Hepatocyte (in vitro differentiated cells): ENCODE measurements at regions not wholly inside any gene's neighbourhood (a gene's known extent, or its start where the extent isn't known, plus 50 kb on each side); places are given as distances from the start of the nearest gene placed in this dataset.

ENCODE experiments used
- DNase-seq: peaks from one replicate; pipeline ENCODE4 v3.0.0-alpha.2; 2016; ENCODE audit warnings: low spot score
- H2AFZ ChIP-seq: fragments of 200-600 bp; sonication (generic); 2 replicates; pipeline ENCODE4 v1.6.0; 2016; ENCODE audit warnings: antibody characterized with exemption, mild to moderate bottlenecking
- H3K27ac ChIP-seq: fragments of 200-600 bp; sonication (generic); 2 replicates; pipeline ENCODE4 v1.5.1; 2016; ENCODE audit warnings: mild to moderate bottlenecking
- H3K27me3 ChIP-seq: fragments of 200-600 bp; sonication (generic); 2 replicates; pipeline ENCODE4 v1.6.1; 2016
- H3K36me3 ChIP-seq: fragments of 200-600 bp; sonication (generic); replicated peaks from 2 replicates; pipeline ENCODE4 v1.5.1; 2016; ENCODE audit warnings: low read depth; ENCODE audit not compliant: insufficient read depth
- H3K4me1 ChIP-seq: fragments of 200-600 bp; sonication (generic); 2 replicates; pipeline ENCODE4 v1.5.1; 2016; ENCODE audit warnings: mild to moderate bottlenecking, moderate library complexity; ENCODE audit not compliant: insufficient read depth
- H3K4me2 ChIP-seq: fragments of 200-600 bp; sonication (generic); 2 replicates; pipeline ENCODE4 v1.6.0; 2016
- H3K4me3 ChIP-seq: fragments of 200-600 bp; sonication (generic); 2 replicates; pipeline ENCODE4 v1.5.1; 2016; ENCODE audit warnings: mild to moderate bottlenecking
- H3K79me2 ChIP-seq: fragments of 200-600 bp; sonication (generic); 2 replicates; pipeline ENCODE4 v1.6.0; 2017; ENCODE audit warnings: mild to moderate bottlenecking
- H3K9me2 ChIP-seq: fragments of 200-600 bp; sonication (generic); replicated peaks from 2 replicates; pipeline ENCODE4 v1.6.0; 2017; ENCODE audit warnings: mild to moderate bottlenecking; ENCODE audit not compliant: insufficient read depth
- H3K9me3 ChIP-seq: fragments of 200-600 bp; sonication (generic); 2 replicates; pipeline ENCODE4 v1.5.1; 2016; ENCODE audit warnings: low read depth, mild to moderate bottlenecking
- H4K20me1 ChIP-seq: fragments of 200-600 bp; sonication (generic); 2 replicates; pipeline ENCODE4 v1.6.0; 2016; ENCODE audit warnings: mild to moderate bottlenecking; ENCODE audit not compliant: insufficient read depth, poor library complexity, severe bottlenecking
- CTCF ChIP-seq: fragments of 200-600 bp; sonication (generic); IDR thresholded peaks from 2 replicates; pipeline ENCODE4 v1.5.1; 2016; ENCODE audit warnings: antibody characterized with exemption, mild to moderate bottlenecking; ENCODE audit not compliant: poor library complexity
- EZH2 ChIP-seq: fragments of 200-600 bp; sonication (generic); IDR thresholded peaks from 2 replicates; pipeline ENCODE4 v1.6.1; 2016; ENCODE audit warnings: antibody characterized with exemption, mild to moderate bottlenecking, borderline replicate concordance
- EZH2phosphoT487 ChIP-seq: fragments of 200-600 bp; sonication (generic); IDR thresholded peaks from one replicate; pipeline ENCODE4 v1.6.1; 2018; ENCODE audit warnings: antibody characterized with exemption, mild to moderate bottlenecking, low read depth, moderate library complexity; ENCODE audit not compliant: unreplicated experiment, severe bottlenecking
- WGBS: methylation state at CpG from one replicate; pipeline ENCODE4 v1.1.6; 2016; ENCODE audit warnings: low lambda C conversion rate; ENCODE audit errors: missing lambda C conversion rate; 5-methylcytosine and 5-hydroxymethylcytosine counted together

- Histone ChIP-seq H3K4me1 (no peaks in the 10 kb centered on the region), H3K4me3 (no peak overlapping the region), H3K4me2 (no peak overlapping the region), H3K27ac (no peak overlapping the region), H3K27me3 (no peaks in the 10 kb centered on the region), H2AFZ (no peak overlapping the region), H3K9me3 (no peaks in the 10 kb centered on the region), H3K79me2 (no peaks in the 10 kb centered on the region), H3K36me3 (no peaks in the 10 kb centered on the region), H4K20me1 (no peaks in the 10 kb centered on the region), H3K9me2 (no peaks in the 10 kb centered on the region)
- DNase-seq: no peak
- no peak for TF ChIP-seq EZH2
- no peak for TF ChIP-seq CTCF
- no peak for TF ChIP-seq EZH2phosphoT487
- 100% methylated on average over 4 of the region's 4 CpGs for WGBS
Observed at GRCh38 chr13:76820759-76821158, 65.4 kb downstream of the KCTD12 start.

GRCh38 chr13:76816394-76816793 lies 69.8 kb downstream of the KCTD12 start:
- Histone ChIP-seq H3K4me1 (no peaks in the 10 kb centered on the region), H3K36me3 (no peaks in the 10 kb centered on the region), H3K4me2 (no peak overlapping the region), H3K27me3 (no peaks in the 10 kb centered on the region), H3K79me2 (no peaks in the 10 kb centered on the region), H3K27ac (no peak overlapping the region), H3K4me3 (no peak overlapping the region), H2AFZ (no peak overlapping the region), H3K9me2 (no peaks in the 10 kb centered on the region), H4K20me1 (no peaks in the 10 kb centered on the region), H3K9me3 (no peaks in the 10 kb centered on the region)
- TF ChIP-seq EZH2phosphoT487: no peak
- TF ChIP-seq CTCF: no peak
- no peak for TF ChIP-seq EZH2
- no peak for DNase-seq
- WGBS: 93% methylated on average over 5 of the region's 5 CpGs

GRCh38 chr13:76815344-76815743 lies 70.9 kb downstream of the KCTD12 start:
- no peaks in the 10 kb centered on the region for H4K20me1 ChIP-seq
- H3K9me3 ChIP-seq: no peaks in the 10 kb centered on the region
- H3K27me3 ChIP-seq: no peaks in the 10 kb centered on the region
- H3K27ac ChIP-seq: no peak overlapping the region
- no peak overlapping the region for H2AFZ ChIP-seq
- no peaks in the 10 kb centered on the region for H3K36me3 ChIP-seq
- H3K4me1 ChIP-seq: no peaks in the 10 kb centered on the region
- H3K79me2 ChIP-seq: no peaks in the 10 kb centered on the region
- WGBS: 86% methylated on average over 2 of the region's 2 CpGs
- H3K4me3 ChIP-seq: no peak overlapping the region
- no peak overlapping the region for H3K4me2 ChIP-seq
- TF ChIP-seq EZH2: no peak
- TF ChIP-seq CTCF: no peak
- TF ChIP-seq EZH2phosphoT487: no peak
- H3K9me2 ChIP-seq: no peaks in the 10 kb centered on the region
- DNase-seq: no peak

GRCh38 chr13:76813891-76814290 lies 72.3 kb downstream of the KCTD12 start:
- H3K27me3 ChIP-seq: no peaks in the 10 kb centered on the region
- no peak overlapping the region for H3K4me2 ChIP-seq
- no peaks in the 10 kb centered on the region for H3K9me2 ChIP-seq
- peak; percentile 74 for DNase-seq
- H3K4me3 ChIP-seq: no peak overlapping the region
- H3K4me1 ChIP-seq: no peaks in the 10 kb centered on the region
- H3K36me3 ChIP-seq: no peaks in the 10 kb centered on the region
- no peaks in the 10 kb centered on the region for H3K79me2 ChIP-seq
- H3K27ac ChIP-seq: no peak overlapping the region
- TF ChIP-seq EZH2phosphoT487 (no peak), CTCF (no peak), EZH2 (no peak)
- H2AFZ ChIP-seq: no peak overlapping the region
- no peaks in the 10 kb centered on the region for H4K20me1 ChIP-seq
- no peaks in the 10 kb centered on the region for H3K9me3 ChIP-seq
